ENCODE measurements at regions not wholly inside any gene's neighbourhood (a gene's known extent, or its start where the extent isn't known, plus 50 kb on each side); places are given as distances from the start of the nearest gene placed in this dataset.

- ChIA-PET CTCF (no interaction called here), POLR2A (no interaction called here)
- ATAC-seq, result no peak
- Histone ChIP-seq H3K27me3 (ENCODE audit: control insufficient read depth, insufficient read depth, low read length) (no peaks in the 10 kb centered on the region), H3K4me3 (ENCODE audit: low read depth in 2 of 2, low read length in 2 of 2) (no peak overlapping the region), H3K9me3 (ENCODE audit: control insufficient read depth, insufficient read depth, low read depth, low read length) (no peaks in the 10 kb centered on the region), H3K36me3 (ENCODE audit: control insufficient read depth, insufficient read depth, low read length) (no peaks in the 10 kb centered on the region), H3K27ac (ENCODE audit: low read length) (no peak overlapping the region), H3K4me1 (ENCODE audit: control insufficient read depth, insufficient read depth, low read length) (no peaks in the 10 kb centered on the region)
- intact Hi-C loops (cut with micrococcal nuclease; ENCODE audit: unreplicated experiment) (no loop called here), in situ Hi-C loops (cut with HindIII; ENCODE audit: low pct_unique_long_range_greater_than_20kb, low sequenced_read_pairs) (no loop called here)
- TF ChIP-seq TCF7L2 (IDR thresholded peaks at IDR 0.05; ENCODE audit: low read depth, low read length), result no peak
- no peak for TF ChIP-seq SIN3A (IDR thresholded peaks at IDR 0.05; ENCODE audit: borderline replicate concordance, insufficient read depth, low read depth, low read length)
- TF ChIP-seq CTCF (IDR thresholded peaks at IDR 0.05), result no peak
- no peak for TF ChIP-seq POLR2AphosphoS5 (IDR thresholded peaks at IDR 0.05; ENCODE audit: low read depth, low read length)
- no peak for TF ChIP-seq REST (IDR thresholded peaks at IDR 0.05; ENCODE audit: insufficient read depth in 1 of 2, low read depth in 2 of 2, low read length in 1 of 2)
- DNase-seq (ENCODE audit: low read depth, low spot score), result no peak
- no TSS peak for BruUV-seq (replicated peaks)
These were observed 1494.7 kb upstream of the CDH8 start for GRCh38 chr16:63530974-63531373.

- CTCF ChIA-PET, result no interaction called here
These were observed 1494.0 kb upstream of the CDH8 start for GRCh38 chr16:63530208-63530607.

More at GRCh38 chr16:63530208-63530607, 1494.0 kb upstream of the CDH8 start:
- no peak overlapping the region for H3K27ac ChIP-seq (ENCODE audit: low read length)
- TF ChIP-seq SIN3A (IDR thresholded peaks at IDR 0.05; ENCODE audit: borderline replicate concordance, insufficient read depth, low read depth, low read length), result no peak
- no peak for TF ChIP-seq POLR2AphosphoS5 (IDR thresholded peaks at IDR 0.05; ENCODE audit: low read depth, low read length)
- TF ChIP-seq CTCF (IDR thresholded peaks at IDR 0.05), result no peak
- no peak for TF ChIP-seq TCF7L2 (IDR thresholded peaks at IDR 0.05; ENCODE audit: low read depth, low read length)
- no peak for TF ChIP-seq REST (IDR thresholded peaks at IDR 0.05; ENCODE audit: insufficient read depth in 1 of 2, low read depth in 2 of 2, low read length in 1 of 2)
- intact Hi-C loops (cut with micrococcal nuclease; ENCODE audit: unreplicated experiment) (no loop called here), in situ Hi-C loops (cut with HindIII; ENCODE audit: low pct_unique_long_range_greater_than_20kb, low sequenced_read_pairs) (no loop called here)
- no peak overlapping the region for H3K4me3 ChIP-seq (ENCODE audit: low read depth in 2 of 2, low read length in 2 of 2)
- no peaks in the 10 kb centered on the region for H3K4me1 ChIP-seq (ENCODE audit: control insufficient read depth, insufficient read depth, low read length)
- no peaks in the 10 kb centered on the region for H3K9me3 ChIP-seq (ENCODE audit: control insufficient read depth, insufficient read depth, low read depth, low read length)
- H3K36me3 ChIP-seq (ENCODE audit: control insufficient read depth, insufficient read depth, low read length), result no peaks in the 10 kb centered on the region
- no peaks in the 10 kb centered on the region for H3K27me3 ChIP-seq (ENCODE audit: control insufficient read depth, insufficient read depth, low read length)
- POLR2A ChIA-PET, result no interaction called here
- no peak for DNase-seq (ENCODE audit: low read depth, low spot score)
- BruUV-seq (replicated peaks), result no TSS peak
- ATAC-seq, result no peak
